ENCODE measurements at regions not wholly inside any gene's neighbourhood (a gene's known extent, or its start where the extent isn't known, plus 50 kb on each side); places are given as distances from the start of the nearest gene placed in this dataset.

- no peak for TF ChIP-seq CTCF (IDR thresholded peaks at IDR 0.05 in 2 of 3, conservative IDR thresholded peaks at IDR 0.05 in 1 of 3; ENCODE audit: control insufficient read depth in 2 of 3, extremely low read depth in 1 of 3, insufficient read depth in 1 of 3, low read depth in 3 of 3, low read length in 3 of 3)
- no peak for TF ChIP-seq IRF4 (IDR thresholded peaks at IDR 0.05; ENCODE audit: low read depth, low read length)
- no peak for TF ChIP-seq MEF2A (IDR thresholded peaks at IDR 0.05; ENCODE audit: insufficient read depth, low read depth, low read length)
- no peak for TF ChIP-seq PAX5 (IDR thresholded peaks at IDR 0.05; ENCODE audit: borderline replicate concordance, low read depth, low read length)
Observed at GRCh38 chr10:35722226-35722625, 80.1 kb upstream of the FZD8 start.
